GM20000 (cell line): ENCODE measurements at regions not wholly inside any gene's neighbourhood (a gene's known extent, or its start where the extent isn't known, plus 50 kb on each side); places are given as distances from the start of the nearest gene placed in this dataset.

ENCODE experiments used
- DNase-seq: peaks from one replicate; pipeline ENCODE4 v3.0.0; 2012; ENCODE audit warnings: low spot score
- TF ChIP-seq, protein P1 (sequence below): IDR thresholded peaks from 2 replicates; pipeline ENCODE4 v1.5.1; 2012; ENCODE audit warnings: mild to moderate bottlenecking, control low read depth; ENCODE audit errors: extremely low read depth, missing control alignments

DNA sequence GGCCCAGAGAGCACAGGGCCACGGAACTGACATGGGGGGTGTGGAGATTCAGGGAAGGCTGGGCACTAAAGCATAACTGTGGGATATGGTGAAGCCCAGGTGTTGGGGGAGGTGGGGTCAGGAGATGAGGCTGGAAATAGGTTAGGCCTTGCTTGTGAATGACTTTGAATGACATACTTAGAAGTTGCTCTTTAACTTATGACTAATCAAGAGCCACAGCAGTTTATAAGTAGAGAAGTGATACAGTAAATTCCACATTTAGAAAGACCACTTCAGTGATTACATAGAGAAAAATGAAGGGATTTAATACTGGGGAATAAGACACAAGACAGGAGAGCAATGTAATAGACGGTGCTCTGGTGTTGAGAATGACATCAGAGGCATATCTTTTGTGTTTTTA lies 120.8 kb upstream of the SEC61G start:
- DNase-seq = no peak
- TF ChIP-seq, protein P1, sequence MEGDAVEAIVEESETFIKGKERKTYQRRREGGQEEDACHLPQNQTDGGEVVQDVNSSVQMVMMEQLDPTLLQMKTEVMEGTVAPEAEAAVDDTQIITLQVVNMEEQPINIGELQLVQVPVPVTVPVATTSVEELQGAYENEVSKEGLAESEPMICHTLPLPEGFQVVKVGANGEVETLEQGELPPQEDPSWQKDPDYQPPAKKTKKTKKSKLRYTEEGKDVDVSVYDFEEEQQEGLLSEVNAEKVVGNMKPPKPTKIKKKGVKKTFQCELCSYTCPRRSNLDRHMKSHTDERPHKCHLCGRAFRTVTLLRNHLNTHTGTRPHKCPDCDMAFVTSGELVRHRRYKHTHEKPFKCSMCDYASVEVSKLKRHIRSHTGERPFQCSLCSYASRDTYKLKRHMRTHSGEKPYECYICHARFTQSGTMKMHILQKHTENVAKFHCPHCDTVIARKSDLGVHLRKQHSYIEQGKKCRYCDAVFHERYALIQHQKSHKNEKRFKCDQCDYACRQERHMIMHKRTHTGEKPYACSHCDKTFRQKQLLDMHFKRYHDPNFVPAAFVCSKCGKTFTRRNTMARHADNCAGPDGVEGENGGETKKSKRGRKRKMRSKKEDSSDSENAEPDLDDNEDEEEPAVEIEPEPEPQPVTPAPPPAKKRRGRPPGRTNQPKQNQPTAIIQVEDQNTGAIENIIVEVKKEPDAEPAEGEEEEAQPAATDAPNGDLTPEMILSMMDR = no peak

DNA sequence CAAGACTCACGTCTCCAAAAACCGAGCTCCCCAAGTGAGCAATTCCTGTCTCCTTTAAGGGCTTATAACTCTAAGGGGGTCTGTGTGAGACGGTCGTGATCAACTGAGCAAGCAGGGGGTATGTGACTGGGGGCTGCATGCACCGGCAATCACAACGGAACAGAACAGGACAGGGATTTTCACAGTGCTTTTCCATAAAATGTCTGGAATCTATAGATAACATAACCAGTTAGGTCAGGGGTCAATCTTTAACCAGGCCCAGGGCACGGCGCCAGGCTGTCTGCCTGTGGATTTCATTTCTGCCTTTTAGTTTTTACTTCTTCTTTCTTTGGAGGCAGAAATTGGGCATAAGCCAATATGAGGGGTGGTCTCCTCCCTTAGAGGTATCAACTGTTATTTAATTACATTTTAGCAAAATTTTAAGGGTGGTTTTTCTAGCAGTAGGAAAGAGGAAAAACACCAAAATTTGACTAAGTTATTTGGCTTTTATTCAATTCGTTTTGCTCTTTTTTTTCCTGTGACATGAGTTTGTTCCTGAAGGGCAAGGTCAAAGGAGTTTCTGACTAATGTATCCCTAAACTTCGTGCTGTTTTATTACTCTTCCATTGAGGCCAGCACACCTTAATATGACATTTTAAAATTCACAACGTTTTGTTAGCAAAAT lies 121.4 kb upstream of the SEC61G start:
- TF ChIP-seq, protein P1 = no peak
- no peak for DNase-seq

DNA sequence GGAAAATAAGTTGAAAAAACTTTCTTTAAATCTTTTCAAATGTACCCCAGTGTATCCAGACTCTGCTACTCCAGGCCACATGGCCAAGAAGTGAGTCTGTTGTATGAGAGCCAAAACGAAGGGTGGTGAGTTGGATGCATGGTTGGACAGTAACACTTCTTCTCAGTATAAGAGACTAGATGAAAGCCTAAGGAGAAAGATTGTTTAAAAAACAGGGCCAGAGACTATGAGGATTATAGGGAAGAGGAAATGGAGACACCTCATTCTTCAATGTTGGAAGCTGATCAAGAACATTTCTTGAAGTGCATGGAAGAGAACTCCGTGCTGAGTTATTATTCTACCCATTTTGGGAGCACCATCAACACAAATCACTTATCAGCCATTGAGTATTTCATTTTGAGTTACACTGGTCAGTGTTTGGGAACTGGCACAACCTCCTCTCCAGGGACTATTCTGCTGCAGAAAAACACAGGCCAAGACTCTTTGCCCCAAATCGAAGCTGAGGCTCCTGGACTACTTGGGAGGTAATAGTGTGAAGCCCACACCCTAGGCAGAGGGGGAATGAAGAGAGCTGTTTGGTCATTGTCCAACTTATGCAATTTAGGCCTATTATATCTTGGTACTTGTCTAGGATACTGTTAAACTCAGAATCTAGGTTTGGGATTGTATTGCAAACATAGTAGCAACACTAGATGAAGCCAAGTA lies 123.0 kb upstream of the SEC61G start:
- no peak for DNase-seq
- TF ChIP-seq, protein P1 = no peak

DNA sequence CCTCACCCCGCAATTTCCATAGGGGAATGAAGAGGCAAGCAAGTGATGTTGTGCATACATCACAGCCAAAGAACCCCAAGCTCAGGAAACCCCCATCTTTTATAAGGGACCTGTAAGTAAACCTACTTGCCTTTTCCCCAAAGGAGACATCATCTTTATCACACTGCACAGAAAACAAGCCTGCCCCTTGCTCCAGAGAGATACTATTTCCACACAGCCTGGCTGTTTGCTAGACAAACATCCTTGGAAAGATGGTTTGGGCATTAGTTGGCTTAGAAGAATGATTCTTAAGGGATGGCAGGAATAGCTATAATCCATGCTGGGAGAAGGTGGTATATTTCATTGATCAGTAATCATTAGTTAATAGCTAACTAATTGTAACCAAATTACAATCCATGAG lies 123.7 kb upstream of the SEC61G start:
- DNase-seq = no peak
- TF ChIP-seq, protein P1 = no peak

DNA sequence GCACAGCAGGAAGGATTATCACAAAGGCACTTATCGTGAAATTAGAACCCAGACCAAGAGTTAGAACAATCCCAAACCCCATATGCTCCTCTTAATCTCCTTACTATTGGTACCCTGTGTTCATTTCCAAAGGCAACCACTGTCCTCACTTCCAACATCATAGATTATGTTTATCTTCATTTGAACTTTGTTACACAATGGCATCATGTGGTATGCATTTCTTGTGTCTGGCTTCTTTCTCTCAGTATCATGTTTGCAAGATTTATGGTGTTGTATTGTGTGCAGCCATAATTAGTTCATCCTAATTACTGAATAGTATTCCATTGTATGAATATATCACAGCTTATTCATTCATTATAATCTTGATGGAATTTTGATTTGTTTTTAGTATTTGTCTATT lies 124.6 kb upstream of the SEC61G start:
- no peak for DNase-seq
- TF ChIP-seq, protein P1 = no peak

DNA sequence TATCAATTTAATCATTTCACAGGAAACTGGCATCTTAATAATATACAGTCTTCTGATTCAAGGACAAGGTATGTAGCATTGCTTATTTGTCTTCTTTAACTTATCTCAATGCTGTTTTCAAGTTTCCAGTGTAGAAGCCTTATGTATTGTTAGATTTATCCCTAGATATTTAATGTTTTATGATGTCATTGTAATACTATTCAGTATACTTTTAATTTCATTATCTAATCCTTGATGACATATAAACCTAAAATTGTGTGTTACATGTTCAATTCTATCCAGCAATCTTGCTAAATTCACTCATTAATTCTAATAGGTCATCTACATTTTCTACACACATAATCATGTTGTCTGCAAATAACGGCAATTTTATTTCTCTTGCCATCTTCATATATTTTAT lies 126.3 kb upstream of the SEC61G start:
- no peak for DNase-seq
- TF ChIP-seq, protein P1 = no peak

DNA sequence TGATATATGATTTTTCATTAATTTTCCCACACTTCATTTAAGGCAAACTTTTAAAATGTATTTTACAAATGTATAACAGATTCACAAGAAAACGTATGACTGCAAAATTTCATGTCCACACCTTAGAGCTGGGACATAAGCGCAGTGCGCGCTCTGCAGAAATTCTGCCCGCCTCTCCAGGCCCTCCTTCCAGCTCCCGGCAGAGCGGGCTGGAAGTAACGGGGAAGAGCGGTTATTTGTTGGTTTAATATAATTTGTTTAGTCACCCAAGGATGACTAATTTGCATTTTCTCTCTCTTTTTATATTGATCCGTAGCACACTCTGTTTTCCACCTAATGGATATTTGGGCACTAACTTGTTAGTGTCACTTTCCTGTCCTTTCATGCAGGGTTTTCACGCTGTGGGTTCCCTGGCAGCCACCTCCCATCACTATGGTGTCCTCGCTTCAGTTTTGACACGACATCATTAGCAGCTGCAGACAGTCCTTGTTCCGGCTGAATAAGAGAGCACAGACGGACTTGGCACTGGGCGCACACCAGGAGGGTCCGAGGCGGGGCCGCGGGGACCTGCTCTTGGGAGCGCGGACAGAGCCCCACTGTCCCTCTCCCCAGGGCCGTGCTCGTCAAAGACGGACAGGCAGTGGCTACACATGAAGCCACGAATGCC lies 129.2 kb upstream of the SEC61G start:
- DNase-seq = no peak
- TF ChIP-seq, protein P1 = no peak
